Ovary (tissue), 3 donors: ENCODE measurements at regions not wholly inside any gene's neighbourhood (a gene's known extent, or its start where the extent isn't known, plus 50 kb on each side); places are given as distances from the start of the nearest gene placed in this dataset.

Experiments used
- EP300 ChIP-seq: sonication (generic); formaldehyde crosslinking; IDR thresholded peaks from one replicate; pipeline ENCODE4 v1.6.1; 2017; ENCODE audit warnings: antibody characterized with exemption
- POLR2A ChIP-seq: fragments of 450-650 bp; IDR thresholded peaks from one replicate; pipeline ENCODE4 v1.6.1; 2017; ENCODE audit warnings: antibody characterized with exemption, mild to moderate bottlenecking, moderate library complexity
- TF ChIP-seq, protein P1 (sequence below), 3 donors: fragments of 450-650 bp in 2 of 3; fragments of 200-600 bp in 1 of 3; IDR thresholded peaks; one replicate each; pipeline versions ENCODE4 v1.5.1 to v1.8.0; 2016 to 2022; ENCODE audit warnings: antibody characterized with exemption in 3 of 3, mild to moderate bottlenecking in 1 of 3
- donor health status: DM: no; HTN: no; CAD: no.

DNA sequence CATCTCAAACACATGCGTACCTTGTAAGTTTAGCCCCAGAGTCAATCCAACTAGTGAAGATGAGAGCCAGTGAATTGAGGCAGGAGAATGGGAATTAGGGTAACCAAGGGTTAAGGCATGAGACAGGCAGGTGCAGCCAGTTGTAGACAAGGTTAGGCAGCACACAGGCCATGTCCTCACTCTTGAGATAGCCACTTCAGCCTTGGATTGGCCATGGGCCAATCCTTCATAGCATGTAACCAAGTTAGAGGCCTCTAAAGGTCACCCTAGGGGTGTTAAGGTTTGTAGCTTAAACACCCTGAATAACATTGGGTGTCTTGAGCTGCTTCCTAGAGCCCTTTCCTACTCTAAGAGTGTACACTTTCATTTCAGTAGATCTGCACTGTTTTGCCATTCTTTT lies 208.2 kb upstream of the RBM19 start:
- TF ChIP-seq, protein P1, sequence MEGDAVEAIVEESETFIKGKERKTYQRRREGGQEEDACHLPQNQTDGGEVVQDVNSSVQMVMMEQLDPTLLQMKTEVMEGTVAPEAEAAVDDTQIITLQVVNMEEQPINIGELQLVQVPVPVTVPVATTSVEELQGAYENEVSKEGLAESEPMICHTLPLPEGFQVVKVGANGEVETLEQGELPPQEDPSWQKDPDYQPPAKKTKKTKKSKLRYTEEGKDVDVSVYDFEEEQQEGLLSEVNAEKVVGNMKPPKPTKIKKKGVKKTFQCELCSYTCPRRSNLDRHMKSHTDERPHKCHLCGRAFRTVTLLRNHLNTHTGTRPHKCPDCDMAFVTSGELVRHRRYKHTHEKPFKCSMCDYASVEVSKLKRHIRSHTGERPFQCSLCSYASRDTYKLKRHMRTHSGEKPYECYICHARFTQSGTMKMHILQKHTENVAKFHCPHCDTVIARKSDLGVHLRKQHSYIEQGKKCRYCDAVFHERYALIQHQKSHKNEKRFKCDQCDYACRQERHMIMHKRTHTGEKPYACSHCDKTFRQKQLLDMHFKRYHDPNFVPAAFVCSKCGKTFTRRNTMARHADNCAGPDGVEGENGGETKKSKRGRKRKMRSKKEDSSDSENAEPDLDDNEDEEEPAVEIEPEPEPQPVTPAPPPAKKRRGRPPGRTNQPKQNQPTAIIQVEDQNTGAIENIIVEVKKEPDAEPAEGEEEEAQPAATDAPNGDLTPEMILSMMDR (IDR thresholded peaks at IDR 0.05): no peak
- no peak for TF ChIP-seq POLR2A
- TF ChIP-seq EP300: no peak
